Stomach (tissue), 4 donors: ENCODE measurements at regions not wholly inside any gene's neighbourhood (a gene's known extent, or its start where the extent isn't known, plus 50 kb on each side); places are given as distances from the start of the nearest gene placed in this dataset.

Experiments used
- CTCF ChIP-seq, 7 experiments: fragments of 450-650 bp in 4 of 7; fragments of 200-600 bp in 3 of 7; sonication (generic) in 3 of 7; IDR thresholded peaks; one replicate each; pipeline ENCODE4 v1.5.1; 2016 to 2019; ENCODE audit warnings: antibody characterized with exemption in 7 of 7, control low read depth in 2 of 7, mild to moderate bottlenecking in 1 of 7
- POLR2A ChIP-seq, 4 donors: fragments of 450-650 bp; IDR thresholded peaks; one replicate each; pipeline ENCODE4 v1.6.1; 2016; ENCODE audit warnings: antibody characterized with exemption in 4 of 4, control low read depth in 2 of 4, mild to moderate bottlenecking in 1 of 4, moderate library complexity in 1 of 4
- POLR2AphosphoS5 ChIP-seq, 3 donors: sonication (generic); formaldehyde crosslinking; IDR thresholded peaks; one replicate each; pipeline ENCODE4 v1.6.1; 2016; ENCODE audit warnings: antibody characterized with exemption in 3 of 3

GRCh38 chr4:123966990-123967769 lies 570.6 kb downstream of the SPRY1 start:
- TF ChIP-seq CTCF (IDR thresholded peaks at IDR 0.05) (no peak), POLR2AphosphoS5 (IDR thresholded peaks at IDR 0.05) (no peak), POLR2A (IDR thresholded peaks at IDR 0.05) (no peak)
